Hepatocyte (in vitro differentiated cells): ENCODE measurements at regions not wholly inside any gene's neighbourhood (a gene's known extent, or its start where the extent isn't known, plus 50 kb on each side); places are given as distances from the start of the nearest gene placed in this dataset.

Source experiments
- DNase-seq: peaks from one replicate; pipeline ENCODE4 v3.0.0-alpha.2; 2016; ENCODE audit warnings: low spot score
- H2AFZ ChIP-seq: fragments of 200-600 bp; sonication (generic); 2 replicates; pipeline ENCODE4 v1.6.0; 2016; ENCODE audit warnings: antibody characterized with exemption, mild to moderate bottlenecking
- H3K27ac ChIP-seq: fragments of 200-600 bp; sonication (generic); 2 replicates; pipeline ENCODE4 v1.5.1; 2016; ENCODE audit warnings: mild to moderate bottlenecking
- H3K27me3 ChIP-seq: fragments of 200-600 bp; sonication (generic); 2 replicates; pipeline ENCODE4 v1.6.1; 2016
- H3K36me3 ChIP-seq: fragments of 200-600 bp; sonication (generic); replicated peaks from 2 replicates; pipeline ENCODE4 v1.5.1; 2016; ENCODE audit warnings: low read depth; ENCODE audit not compliant: insufficient read depth
- H3K4me1 ChIP-seq: fragments of 200-600 bp; sonication (generic); 2 replicates; pipeline ENCODE4 v1.5.1; 2016; ENCODE audit warnings: mild to moderate bottlenecking, moderate library complexity; ENCODE audit not compliant: insufficient read depth
- H3K4me2 ChIP-seq: fragments of 200-600 bp; sonication (generic); 2 replicates; pipeline ENCODE4 v1.6.0; 2016
- H3K4me3 ChIP-seq: fragments of 200-600 bp; sonication (generic); 2 replicates; pipeline ENCODE4 v1.5.1; 2016; ENCODE audit warnings: mild to moderate bottlenecking
- H3K79me2 ChIP-seq: fragments of 200-600 bp; sonication (generic); 2 replicates; pipeline ENCODE4 v1.6.0; 2017; ENCODE audit warnings: mild to moderate bottlenecking
- H3K9me2 ChIP-seq: fragments of 200-600 bp; sonication (generic); replicated peaks from 2 replicates; pipeline ENCODE4 v1.6.0; 2017; ENCODE audit warnings: mild to moderate bottlenecking; ENCODE audit not compliant: insufficient read depth
- H3K9me3 ChIP-seq: fragments of 200-600 bp; sonication (generic); 2 replicates; pipeline ENCODE4 v1.5.1; 2016; ENCODE audit warnings: low read depth, mild to moderate bottlenecking
- H4K20me1 ChIP-seq: fragments of 200-600 bp; sonication (generic); 2 replicates; pipeline ENCODE4 v1.6.0; 2016; ENCODE audit warnings: mild to moderate bottlenecking; ENCODE audit not compliant: insufficient read depth, poor library complexity, severe bottlenecking
- CTCF ChIP-seq: fragments of 200-600 bp; sonication (generic); IDR thresholded peaks from 2 replicates; pipeline ENCODE4 v1.5.1; 2016; ENCODE audit warnings: antibody characterized with exemption, mild to moderate bottlenecking; ENCODE audit not compliant: poor library complexity
- EZH2 ChIP-seq: fragments of 200-600 bp; sonication (generic); IDR thresholded peaks from 2 replicates; pipeline ENCODE4 v1.6.1; 2016; ENCODE audit warnings: antibody characterized with exemption, mild to moderate bottlenecking, borderline replicate concordance
- EZH2phosphoT487 ChIP-seq: fragments of 200-600 bp; sonication (generic); IDR thresholded peaks from one replicate; pipeline ENCODE4 v1.6.1; 2018; ENCODE audit warnings: antibody characterized with exemption, mild to moderate bottlenecking, low read depth, moderate library complexity; ENCODE audit not compliant: unreplicated experiment, severe bottlenecking
- WGBS: methylation state at CpG from one replicate; pipeline ENCODE4 v1.1.6; 2016; ENCODE audit warnings: low lambda C conversion rate; ENCODE audit errors: missing lambda C conversion rate; 5-methylcytosine and 5-hydroxymethylcytosine counted together

GRCh38 chr6:8831366-8832152, 396.2 kb upstream of the SLC35B3 start:
- Histone ChIP-seq H3K27me3 (no peaks in the 10 kb centered on the region), H2AFZ (no peak overlapping the region), H3K9me2 (no peaks in the 10 kb centered on the region), H3K9me3 (no peaks in the 10 kb centered on the region), H3K36me3 (no peaks in the 10 kb centered on the region), H3K4me1 (no peaks in the 10 kb centered on the region), H3K79me2 (no peaks in the 10 kb centered on the region), H3K4me2 (no peak overlapping the region), H3K4me3 (no peak overlapping the region), H4K20me1 (no peaks in the 10 kb centered on the region), H3K27ac (no peak overlapping the region)
- no peak for DNase-seq
- no peak for TF ChIP-seq EZH2
- TF ChIP-seq EZH2phosphoT487, result no peak
- WGBS, result 91% methylated on average over 11 of the region's 11 CpGs

- no peaks in the 10 kb centered on the region for H4K20me1 ChIP-seq
- no peak for TF ChIP-seq EZH2
- no peak for TF ChIP-seq CTCF
- H3K4me1 ChIP-seq, result no peaks in the 10 kb centered on the region
- H3K4me2 ChIP-seq, result no peak overlapping the region
- H3K79me2 ChIP-seq, result no peaks in the 10 kb centered on the region
- H3K9me3 ChIP-seq, result no peaks in the 10 kb centered on the region
- no peak for DNase-seq
- H3K27me3 ChIP-seq, result no peaks in the 10 kb centered on the region
- no peak overlapping the region for H2AFZ ChIP-seq
- no peaks in the 10 kb centered on the region for H3K9me2 ChIP-seq
- no peaks in the 10 kb centered on the region for H3K36me3 ChIP-seq
- H3K27ac ChIP-seq, result no peak overlapping the region
- 79% methylated on average over 1 of the region's 1 CpG for WGBS
- H3K4me3 ChIP-seq, result no peak overlapping the region
Measured at GRCh38 chr6:8830794-8831193, 395.4 kb upstream of the SLC35B3 start.

- DNase-seq, result no peak
- Histone ChIP-seq H3K4me2 (no peak overlapping the region), H3K4me3 (no peak overlapping the region), H3K4me1 (no peaks in the 10 kb centered on the region), H3K27ac (no peak overlapping the region), H3K9me2 (no peaks in the 10 kb centered on the region), H3K27me3 (no peaks in the 10 kb centered on the region), H3K9me3 (no peaks in the 10 kb centered on the region), H3K79me2 (no peaks in the 10 kb centered on the region), H3K36me3 (no peaks in the 10 kb centered on the region), H2AFZ (no peak overlapping the region), H4K20me1 (no peaks in the 10 kb centered on the region)
- no peak for TF ChIP-seq CTCF
- TF ChIP-seq EZH2, result no peak
- no peak for TF ChIP-seq EZH2phosphoT487
- WGBS, result 83% methylated on average over 5 of the region's 5 CpGs
Measured at GRCh38 chr6:8829796-8830195, 394.5 kb upstream of the SLC35B3 start.

GRCh38 chr6:8829296-8829695, 394.0 kb upstream of the SLC35B3 start:
- no peaks in the 10 kb centered on the region for H3K4me1 ChIP-seq
- DNase-seq, result no peak
- no peaks in the 10 kb centered on the region for H3K27me3 ChIP-seq
- H3K4me2 ChIP-seq, result no peak overlapping the region
- no peak overlapping the region for H3K27ac ChIP-seq
- H3K4me3 ChIP-seq, result no peak overlapping the region
- H4K20me1 ChIP-seq, result no peaks in the 10 kb centered on the region
- WGBS, result 94% methylated on average over 4 of the region's 4 CpGs
- no peak for TF ChIP-seq EZH2
- no peak for TF ChIP-seq EZH2phosphoT487
- TF ChIP-seq CTCF, result no peak
- no peaks in the 10 kb centered on the region for H3K9me2 ChIP-seq
- H3K36me3 ChIP-seq, result no peaks in the 10 kb centered on the region
- no peaks in the 10 kb centered on the region for H3K79me2 ChIP-seq
- H3K9me3 ChIP-seq, result no peaks in the 10 kb centered on the region
- no peak overlapping the region for H2AFZ ChIP-seq
